ENCODE measurements at regions not wholly inside any gene's neighbourhood (a gene's known extent, or its start where the extent isn't known, plus 50 kb on each side); places are given as distances from the start of the nearest gene placed in this dataset.

DNA sequence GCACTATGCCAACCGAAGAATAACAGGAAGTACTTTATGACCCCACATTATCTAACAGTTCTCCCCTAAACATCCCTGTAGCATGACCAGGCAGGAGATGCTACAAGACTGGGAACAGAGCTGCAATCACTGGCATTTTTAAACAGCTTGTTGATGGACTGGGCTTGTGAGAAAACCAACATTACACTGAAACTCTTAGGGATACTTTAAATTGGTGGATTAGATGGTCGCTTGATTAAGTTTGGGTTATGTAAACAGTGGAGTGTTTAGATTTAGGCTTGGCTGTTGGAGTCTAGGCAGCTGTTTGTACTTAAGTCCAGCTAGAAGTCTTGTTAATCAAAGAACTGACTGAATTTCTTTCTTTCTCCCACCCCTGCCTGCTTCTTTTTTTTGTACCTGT lies 234.1 kb upstream of the BMP2 start:
- DNase-seq (ENCODE audit: extremely low read depth, insufficient read length) = no peak

DNA sequence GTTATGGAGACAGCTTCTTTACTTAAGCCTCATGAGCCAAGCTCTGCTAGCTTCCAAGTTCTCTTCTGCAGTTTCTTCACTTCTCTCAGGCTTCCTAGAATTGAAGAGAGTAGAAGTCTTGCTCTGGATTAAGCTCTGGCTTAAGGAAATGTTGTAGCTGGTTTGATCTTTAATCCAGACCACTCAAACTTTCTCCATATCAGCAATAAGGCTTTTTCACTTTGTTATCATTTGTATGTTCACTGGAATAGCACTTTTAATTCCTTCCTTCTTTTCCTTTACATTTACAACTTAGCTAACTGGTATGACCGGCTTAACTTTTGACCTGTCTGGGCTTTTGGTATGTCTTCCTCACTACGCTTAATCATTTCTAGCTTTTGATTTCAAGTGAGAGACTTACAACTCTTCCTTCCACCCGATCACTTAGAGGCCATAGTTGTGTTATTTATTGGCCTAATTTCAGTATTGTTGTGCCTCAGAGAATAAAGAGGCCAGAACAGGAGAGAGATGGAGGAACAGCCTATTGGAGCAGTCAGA lies 236.6 kb upstream of the BMP2 start:
- Histone ChIP-seq H3K4me3 (replicated peaks; ENCODE audit: low read depth, low read length) (no peak overlapping the region), H3K36me3 (ENCODE audit: control insufficient read depth, insufficient read depth, low read length) (no peaks in the 10 kb centered on the region), H3K27me3 (replicated peaks; ENCODE audit: control insufficient read depth, insufficient read depth, low read length) (no peaks in the 10 kb centered on the region)
- TF ChIP-seq, protein P1, sequence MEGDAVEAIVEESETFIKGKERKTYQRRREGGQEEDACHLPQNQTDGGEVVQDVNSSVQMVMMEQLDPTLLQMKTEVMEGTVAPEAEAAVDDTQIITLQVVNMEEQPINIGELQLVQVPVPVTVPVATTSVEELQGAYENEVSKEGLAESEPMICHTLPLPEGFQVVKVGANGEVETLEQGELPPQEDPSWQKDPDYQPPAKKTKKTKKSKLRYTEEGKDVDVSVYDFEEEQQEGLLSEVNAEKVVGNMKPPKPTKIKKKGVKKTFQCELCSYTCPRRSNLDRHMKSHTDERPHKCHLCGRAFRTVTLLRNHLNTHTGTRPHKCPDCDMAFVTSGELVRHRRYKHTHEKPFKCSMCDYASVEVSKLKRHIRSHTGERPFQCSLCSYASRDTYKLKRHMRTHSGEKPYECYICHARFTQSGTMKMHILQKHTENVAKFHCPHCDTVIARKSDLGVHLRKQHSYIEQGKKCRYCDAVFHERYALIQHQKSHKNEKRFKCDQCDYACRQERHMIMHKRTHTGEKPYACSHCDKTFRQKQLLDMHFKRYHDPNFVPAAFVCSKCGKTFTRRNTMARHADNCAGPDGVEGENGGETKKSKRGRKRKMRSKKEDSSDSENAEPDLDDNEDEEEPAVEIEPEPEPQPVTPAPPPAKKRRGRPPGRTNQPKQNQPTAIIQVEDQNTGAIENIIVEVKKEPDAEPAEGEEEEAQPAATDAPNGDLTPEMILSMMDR (IDR thresholded peaks at IDR 0.05; ENCODE audit: insufficient read depth, low read length, poor library complexity, severe bottlenecking) = no peak
- no peak for DNase-seq (ENCODE audit: extremely low read depth, insufficient read length)

More for the DNA sequence above, 234.1 kb upstream of the BMP2 start:
- Histone ChIP-seq H3K4me3 (replicated peaks; ENCODE audit: low read depth, low read length) (no peak overlapping the region), H3K27me3 (replicated peaks; ENCODE audit: control insufficient read depth, insufficient read depth, low read length) (no peaks in the 10 kb centered on the region), H3K36me3 (ENCODE audit: control insufficient read depth, insufficient read depth, low read length) (no peaks in the 10 kb centered on the region)
- TF ChIP-seq, protein P1 (IDR thresholded peaks at IDR 0.05; ENCODE audit: insufficient read depth, low read length, poor library complexity, severe bottlenecking) = no peak

DNA sequence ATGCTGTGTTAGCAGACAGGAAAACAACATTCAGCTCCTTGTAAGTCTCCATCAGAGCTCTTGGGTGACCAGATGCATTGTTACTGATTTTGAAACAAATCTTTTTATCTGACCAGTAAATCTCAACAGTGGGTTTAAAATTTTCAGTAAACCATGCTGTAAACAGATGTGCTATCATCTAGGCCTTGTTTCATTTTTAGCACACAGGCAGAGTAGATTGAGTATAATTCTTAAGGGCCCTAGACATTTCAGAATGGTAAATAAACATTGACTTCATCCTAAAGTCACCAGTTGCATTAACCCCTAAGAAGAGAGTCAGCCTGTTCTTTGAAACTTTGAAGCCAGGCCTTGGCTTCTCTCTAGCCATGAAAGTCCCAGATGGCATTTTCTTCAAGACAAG lies 237.2 kb upstream of the BMP2 start:
- Histone ChIP-seq H3K4me3 (replicated peaks; ENCODE audit: low read depth, low read length) (no peak overlapping the region), H3K36me3 (ENCODE audit: control insufficient read depth, insufficient read depth, low read length) (no peaks in the 10 kb centered on the region), H3K27me3 (replicated peaks; ENCODE audit: control insufficient read depth, insufficient read depth, low read length) (no peaks in the 10 kb centered on the region)
- TF ChIP-seq, protein P1 (IDR thresholded peaks at IDR 0.05; ENCODE audit: insufficient read depth, low read length, poor library complexity, severe bottlenecking) = no peak
- no peak for DNase-seq (ENCODE audit: extremely low read depth, insufficient read length)

DNA sequence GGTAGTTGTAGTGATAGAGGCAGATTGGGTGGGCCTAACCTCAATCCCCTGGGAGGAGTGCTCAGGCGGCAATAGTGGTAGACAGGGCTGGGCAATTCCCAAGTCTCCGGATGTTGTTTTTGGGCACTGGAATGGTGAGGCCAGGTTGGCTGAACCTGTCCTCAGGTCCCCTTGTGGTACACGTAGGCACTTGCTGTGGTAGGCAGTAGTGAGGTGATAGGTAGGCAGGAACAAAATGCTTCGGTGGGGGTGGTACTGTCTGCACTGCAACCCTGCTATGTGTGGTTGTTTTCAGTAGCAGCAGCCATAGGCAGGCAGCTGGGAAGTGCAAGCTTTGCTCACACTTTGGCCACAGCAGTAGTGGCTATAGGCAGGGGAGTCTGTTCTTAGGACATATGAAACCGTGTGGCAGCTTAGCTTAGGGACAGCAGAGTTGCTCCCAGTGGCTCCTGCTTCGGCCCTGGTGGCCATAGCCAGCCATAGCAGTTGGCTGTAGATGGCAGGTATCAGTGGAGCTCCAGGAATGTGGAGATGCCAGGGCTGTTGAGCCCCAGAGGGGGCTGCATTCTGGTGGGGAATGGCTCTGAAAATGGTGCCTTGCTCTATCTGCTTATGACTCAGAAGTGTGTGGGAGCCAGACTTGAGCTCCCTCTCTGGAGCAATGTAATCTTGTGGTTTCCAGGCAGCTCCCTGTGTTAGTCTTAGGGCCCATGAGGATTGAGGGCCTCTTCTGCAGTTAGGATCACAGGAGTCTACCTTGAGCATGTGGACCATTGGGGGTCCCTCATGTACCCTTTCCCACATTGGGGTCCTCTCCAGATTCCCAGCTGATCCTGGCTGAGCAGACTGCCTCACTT lies 241.8 kb upstream of the BMP2 start:
- no peaks in the 10 kb centered on the region for H3K27me3 ChIP-seq (replicated peaks; ENCODE audit: control insufficient read depth, insufficient read depth, low read length)
- TF ChIP-seq, protein P1 (IDR thresholded peaks at IDR 0.05; ENCODE audit: insufficient read depth, low read length, poor library complexity, severe bottlenecking) = no peak
- no peak for DNase-seq (ENCODE audit: extremely low read depth, insufficient read length)
- H3K36me3 ChIP-seq (ENCODE audit: control insufficient read depth, insufficient read depth, low read length) = no peaks in the 10 kb centered on the region
- H3K4me3 ChIP-seq (replicated peaks; ENCODE audit: low read depth, low read length) = no peak overlapping the region

DNA sequence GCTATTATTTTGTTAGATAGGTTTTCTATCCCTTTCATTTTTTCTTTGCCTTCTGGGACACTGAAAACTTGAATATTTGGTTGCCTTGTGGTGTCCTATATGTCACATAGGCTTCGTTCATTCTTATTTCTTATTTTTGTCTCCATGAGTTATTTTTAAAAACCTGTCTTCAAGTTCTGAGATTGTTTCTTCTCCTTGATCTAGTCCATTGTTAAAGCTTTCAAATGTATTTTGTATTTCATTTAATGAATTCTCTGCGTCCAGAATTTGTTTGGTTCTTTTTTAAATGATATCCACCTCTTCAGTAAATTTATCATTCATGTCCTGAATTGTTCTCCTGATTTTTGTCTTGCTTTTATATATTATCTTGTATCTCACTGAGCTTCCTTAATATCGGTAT lies 243.2 kb upstream of the BMP2 start:
- Histone ChIP-seq H3K4me3 (replicated peaks; ENCODE audit: low read depth, low read length) (no peak overlapping the region), H3K27me3 (replicated peaks; ENCODE audit: control insufficient read depth, insufficient read depth, low read length) (no peaks in the 10 kb centered on the region), H3K36me3 (ENCODE audit: control insufficient read depth, insufficient read depth, low read length) (no peaks in the 10 kb centered on the region)
- TF ChIP-seq, protein P1 (IDR thresholded peaks at IDR 0.05; ENCODE audit: insufficient read depth, low read length, poor library complexity, severe bottlenecking) = no peak
- DNase-seq (ENCODE audit: extremely low read depth, insufficient read length) = no peak

Measured in GM06990 (cell line).